ENCODE measurements at regions not wholly inside any gene's neighbourhood (a gene's known extent, or its start where the extent isn't known, plus 50 kb on each side); places are given as distances from the start of the nearest gene placed in this dataset.

- no peaks in the 10 kb centered on the region for H3K4me1 ChIP-seq
- H3K27ac ChIP-seq = no peak overlapping the region
- TF ChIP-seq CTCF (IDR thresholded peaks at IDR 0.05) = no peak
- WGBS, 2 donors = 74 to 79% methylated on average over 15 of the region's 15 CpGs
- no peaks in the 10 kb centered on the region for H3K27me3 ChIP-seq
- no peak overlapping the region for H3K4me3 ChIP-seq
- ATAC-seq (ENCODE audit: low FRiP score in 2 of 2) = no peak
- no peaks in the 10 kb centered on the region for H3K36me3 ChIP-seq
- DNase-seq = peak in 1 of 2 donors; percentile 36
- H3K9me3 ChIP-seq = peaks cover 0 to 7% (median 1%) of the 10 kb centered on the region in 4 donors
Measured at GRCh38 chr17:21816592-21817567, 124.6 kb downstream of the KCNJ18 start.

- H3K9me3 ChIP-seq = peaks cover 0 to 7% (median 1%) of the 10 kb centered on the region in 4 donors
- 77 to 82% methylated on average over 7 of the region's 7 CpGs for WGBS, 2 donors
- no peaks in the 10 kb centered on the region for H3K4me1 ChIP-seq
- DNase-seq (peak in 1 of 2 donors; percentile 0), ATAC-seq (ENCODE audit: low FRiP score in 2 of 2) (no peak)
- no peaks in the 10 kb centered on the region for H3K36me3 ChIP-seq
- H3K27ac ChIP-seq = no peak overlapping the region
- TF ChIP-seq POLR2A (IDR thresholded peaks at IDR 0.05) (no peak), EP300 (IDR thresholded peaks at IDR 0.05) (no peak), POLR2AphosphoS5 (IDR thresholded peaks at IDR 0.05) (no peak), CTCF (IDR thresholded peaks at IDR 0.05) (no peak)
- H3K27me3 ChIP-seq = no peaks in the 10 kb centered on the region
- no peak overlapping the region for H3K4me3 ChIP-seq
Measured at GRCh38 chr17:21817791-21818364, 125.6 kb downstream of the KCNJ18 start.

GRCh38 chr17:21823090-21823489 lies 130.8 kb downstream of the KCNJ18 start:
- Histone ChIP-seq H3K4me1 (no peaks in the 10 kb centered on the region), H3K4me3 (no peak overlapping the region), H3K9me3 (no peaks in the 10 kb centered on the region), H3K27me3 (no peaks in the 10 kb centered on the region), H3K27ac (no peak overlapping the region), H3K36me3 (no peaks in the 10 kb centered on the region)
- WGBS, 2 donors = 59 to 72% methylated on average over 1 of the region's 1 CpG
- ATAC-seq (ENCODE audit: low FRiP score in 2 of 2) = peak in 1 of 2 donors; percentile 24
- TF ChIP-seq POLR2AphosphoS5 (IDR thresholded peaks at IDR 0.05) (no peak), POLR2A (IDR thresholded peaks at IDR 0.05) (no peak)
- DNase-seq = no peak

GRCh38 chr17:21823643-21824042 lies 131.3 kb downstream of the KCNJ18 start:
- DNase-seq (no peak), ATAC-seq (ENCODE audit: low FRiP score in 2 of 2) (peak in 1 of 2 donors; percentile 24)
- WGBS, 2 donors = 79 to 84% methylated on average over 4 of the region's 4 CpGs
- no peaks in the 10 kb centered on the region for H3K4me1 ChIP-seq
- no peaks in the 10 kb centered on the region for H3K27me3 ChIP-seq
- TF ChIP-seq EP300 (IDR thresholded peaks at IDR 0.05) = no peak
- no peak for TF ChIP-seq POLR2A (IDR thresholded peaks at IDR 0.05)
- no peak for TF ChIP-seq CTCF (IDR thresholded peaks at IDR 0.05)
- TF ChIP-seq POLR2AphosphoS5 (IDR thresholded peaks at IDR 0.05) = no peak
- H3K9me3 ChIP-seq = no peaks in the 10 kb centered on the region
- H3K4me3 ChIP-seq = no peak overlapping the region
- H3K36me3 ChIP-seq = no peaks in the 10 kb centered on the region
- no peak overlapping the region for H3K27ac ChIP-seq

GRCh38 chr17:21841839-21842238 lies 149.5 kb downstream of the KCNJ18 start:
- Histone ChIP-seq H3K27me3 (peaks cover 0 to 25% (median 16%) of the 10 kb centered on the region in 4 donors), H3K4me3 (no peak overlapping the region), H3K4me1 (no peaks in the 10 kb centered on the region), H3K27ac (no peak overlapping the region), H3K9me3 (peaks cover 0 to 27% (median 26%) of the 10 kb centered on the region in 4 donors), H3K36me3 (no peaks in the 10 kb centered on the region)
- DNase-seq = peak in 1 of 2 donors; percentile 55
- TF ChIP-seq EP300 (IDR thresholded peaks at IDR 0.05) = no peak
- TF ChIP-seq POLR2AphosphoS5 (IDR thresholded peaks at IDR 0.05) = no peak
- no peak for TF ChIP-seq CTCF (IDR thresholded peaks at IDR 0.05)
- no peak for TF ChIP-seq POLR2A (IDR thresholded peaks at IDR 0.05)
- WGBS, 2 donors = 31 to 48% methylated on average over 28 to 49 of the region's 49 CpGs
- no peak for ATAC-seq (ENCODE audit: low FRiP score in 2 of 2)

All from upper lobe of left lung (tissue), 6 donors.